ENCODE measurements at regions not wholly inside any gene's neighbourhood (a gene's known extent, or its start where the extent isn't known, plus 50 kb on each side); places are given as distances from the start of the nearest gene placed in this dataset.

GRCh38 chr6:130766239-130767144, 60.7 kb upstream of the SMLR1 start:
- no peak for DNase-seq

DNA sequence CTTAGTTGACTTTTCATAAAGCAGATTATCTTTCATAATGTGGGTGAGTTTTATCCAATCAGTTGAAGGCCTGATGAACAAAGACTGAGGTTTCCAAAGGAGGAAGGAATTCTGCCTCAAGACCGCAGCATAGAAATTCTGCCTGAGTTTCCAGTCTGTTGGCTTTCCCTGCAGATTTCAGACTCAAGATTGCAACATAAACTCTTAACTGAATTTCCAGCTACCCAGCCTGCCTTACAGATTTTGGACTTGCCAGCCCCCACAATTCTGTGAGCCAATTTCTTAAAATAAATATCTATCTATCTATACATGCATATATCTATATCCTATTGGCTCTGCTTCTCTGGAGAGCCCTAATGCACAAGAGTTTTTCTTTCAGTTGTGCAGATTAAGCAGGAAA, 57.3 kb upstream of the SMLR1 start:
- no peak for DNase-seq

GRCh38 chr6:130771741-130772140, 55.5 kb upstream of the SMLR1 start:
- no peak for DNase-seq

GRCh38 chr6:130773860-130774259, 53.3 kb upstream of the SMLR1 start:
- DNase-seq: no peak

DNA sequence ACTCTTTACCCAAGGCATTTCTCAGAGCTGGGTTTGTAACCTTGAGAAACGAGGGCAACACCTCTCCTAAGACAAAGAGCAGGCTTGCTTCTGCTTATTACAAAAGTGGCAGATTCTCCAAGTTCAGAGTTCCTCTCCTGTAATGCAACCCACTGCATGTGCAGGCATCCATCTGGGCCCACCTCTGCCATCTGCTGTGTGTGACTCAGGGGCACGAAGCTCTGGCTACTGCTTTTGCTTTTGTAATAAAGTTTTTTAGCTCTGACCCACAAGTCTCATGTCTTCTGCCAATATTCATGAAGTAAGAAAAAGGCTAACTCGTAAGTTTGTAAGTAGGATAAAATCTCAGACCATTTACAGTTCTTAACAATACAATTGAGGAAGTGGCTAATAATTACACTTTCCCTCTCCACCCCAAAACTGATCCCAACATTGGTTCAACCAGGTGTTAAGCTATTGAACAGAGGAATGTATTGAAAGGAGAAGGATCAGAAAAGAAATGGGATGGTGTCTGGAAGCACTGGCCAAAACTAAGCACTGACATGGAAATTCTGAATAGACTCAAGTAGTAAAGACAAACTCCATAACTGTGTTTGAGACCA, 51.7 kb upstream of the SMLR1 start:
- DNase-seq: no peak

DNA sequence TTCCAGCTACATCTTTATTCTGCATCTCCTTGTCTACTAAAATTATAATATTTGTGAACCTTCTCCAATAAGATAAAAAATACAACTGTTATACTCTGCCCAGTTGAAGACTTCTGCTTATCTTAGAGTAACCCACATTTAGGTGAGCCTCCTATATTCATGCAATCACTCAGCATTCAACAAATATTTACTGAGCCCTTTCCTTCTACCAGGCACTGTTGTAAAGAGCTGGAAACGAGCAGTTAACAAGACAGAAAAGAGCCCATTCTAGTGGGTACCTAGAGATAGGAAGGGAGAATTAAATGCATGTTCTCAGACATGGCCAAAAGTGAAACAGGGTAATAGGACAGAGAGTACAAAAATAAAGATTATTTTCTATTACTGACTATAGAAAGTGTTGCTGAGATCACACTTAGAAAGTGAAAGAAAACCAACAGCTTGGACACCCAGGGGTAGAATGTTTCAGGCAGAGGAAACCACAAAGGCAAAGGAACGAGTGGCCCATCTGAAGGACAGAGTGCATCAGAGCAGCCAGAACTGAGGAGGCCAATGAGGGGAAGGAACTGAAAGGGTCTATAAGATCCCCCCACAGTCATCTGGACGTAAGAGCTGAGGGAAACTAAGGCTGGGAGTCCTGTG, 50.8 kb upstream of the SMLR1 start:
- no peak for DNase-seq
